Transverse colon (tissue), 3 donors: ENCODE measurements at regions not wholly inside any gene's neighbourhood (a gene's known extent, or its start where the extent isn't known, plus 50 kb on each side); places are given as distances from the start of the nearest gene placed in this dataset.

ENCODE experiments used
- CTCF ChIP-seq, 5 experiments: fragments of 200-600 bp in 3 of 5; fragments of 450-650 bp in 2 of 5; sonication (generic) in 3 of 5; IDR thresholded peaks; 1 replicate in 2 of 5; 2 replicates in 3 of 5; pipeline ENCODE4 v1.5.1; 2016 to 2017; ENCODE audit warnings: antibody characterized with exemption in 5 of 5, inconsistent platforms in 3 of 5, mild to moderate bottlenecking in 2 of 5, moderate library complexity in 1 of 5
- EP300 ChIP-seq: sonication (generic); formaldehyde crosslinking; IDR thresholded peaks from one replicate; pipeline ENCODE4 v1.6.1; 2017; ENCODE audit warnings: antibody characterized with exemption, low read depth
- POLR2A ChIP-seq: fragments of 450-650 bp; IDR thresholded peaks from one replicate; pipeline ENCODE4 v1.6.1; 2016; ENCODE audit warnings: antibody characterized with exemption, mild to moderate bottlenecking, moderate library complexity

DNA sequence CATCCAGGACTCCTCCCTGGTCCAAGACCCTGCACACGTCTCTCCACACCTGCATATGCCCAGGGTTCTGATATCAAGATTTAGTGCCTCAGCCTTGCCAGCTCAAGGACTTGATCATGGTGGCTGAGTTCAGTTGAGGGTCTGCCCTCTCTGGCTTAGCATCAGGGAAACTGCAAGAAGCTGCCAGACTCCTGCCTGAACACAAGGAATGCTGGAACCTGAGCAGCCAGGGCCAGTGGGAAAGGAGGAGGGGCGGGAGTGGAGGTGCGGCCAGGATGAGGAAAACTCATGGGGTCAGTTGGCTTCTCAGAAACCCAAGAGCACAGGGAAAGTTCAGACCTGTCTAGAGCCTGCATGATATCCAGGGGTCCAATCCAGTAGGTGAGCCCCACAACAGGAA, 546.1 kb downstream of the BUD13 start:
- TF ChIP-seq CTCF (IDR thresholded peaks at IDR 0.05) (no peak), POLR2A (no peak), EP300 (no peak)
